ENCODE measurements at regions not wholly inside any gene's neighbourhood (a gene's known extent, or its start where the extent isn't known, plus 50 kb on each side); places are given as distances from the start of the nearest gene placed in this dataset.

- no peak for TF ChIP-seq CTCF (IDR thresholded peaks at IDR 0.05)
- DNase-seq = no peak
- Histone ChIP-seq H3K4me3 (no peak overlapping the region), H3K9me3 (no peaks in the 10 kb centered on the region), H3K36me3 (ENCODE audit: low read depth) (no peaks in the 10 kb centered on the region), H3K4me1 (ENCODE audit: low read depth) (no peaks in the 10 kb centered on the region)
- no peak for ATAC-seq
- intact Hi-C loops (cut with DNase I, micrococcal nuclease) = no loop called here
These were observed 278.0 kb upstream of the KYNU start for GRCh38 chr2:142599504-142599903.

- no peak overlapping the region for H3K4me3 ChIP-seq
- intact Hi-C loops (cut with DNase I, micrococcal nuclease) = no loop called here
These were observed 278.6 kb upstream of the KYNU start for GRCh38 chr2:142598846-142599245.

GRCh38 chr2:142596334-142597088 is 281.0 kb upstream of the KYNU start:
- intact Hi-C loops (cut with DNase I, micrococcal nuclease) = no loop called here
- ATAC-seq (no peak), DNase-seq (no peak)
- TF ChIP-seq CTCF (IDR thresholded peaks at IDR 0.05) = no peak
- Histone ChIP-seq H3K4me1 (ENCODE audit: low read depth) (no peaks in the 10 kb centered on the region), H3K4me3 (no peak overlapping the region), H3K9me3 (no peaks in the 10 kb centered on the region), H3K36me3 (ENCODE audit: low read depth) (no peaks in the 10 kb centered on the region)

More at GRCh38 chr2:142598846-142599245, 278.6 kb upstream of the KYNU start:
- no peak for DNase-seq
- ATAC-seq = no peak
- H3K4me1 ChIP-seq (ENCODE audit: low read depth) = no peaks in the 10 kb centered on the region
- no peaks in the 10 kb centered on the region for H3K9me3 ChIP-seq
- TF ChIP-seq CTCF (IDR thresholded peaks at IDR 0.05) = no peak
- no peaks in the 10 kb centered on the region for H3K36me3 ChIP-seq (ENCODE audit: low read depth)

GRCh38 chr2:142594935-142595334 is 282.5 kb upstream of the KYNU start:
- Histone ChIP-seq H3K4me3 (no peak overlapping the region), H3K4me1 (ENCODE audit: low read depth) (no peaks in the 10 kb centered on the region), H3K9me3 (no peaks in the 10 kb centered on the region), H3K36me3 (ENCODE audit: low read depth) (no peaks in the 10 kb centered on the region)
- TF ChIP-seq CTCF (IDR thresholded peaks at IDR 0.05) = no peak
- ATAC-seq (no peak), DNase-seq (no peak)
- intact Hi-C loops (cut with DNase I, micrococcal nuclease) = no loop called here

GRCh38 chr2:142592171-142592570 is 285.3 kb upstream of the KYNU start:
- Histone ChIP-seq H3K36me3 (ENCODE audit: low read depth) (no peaks in the 10 kb centered on the region), H3K4me1 (ENCODE audit: low read depth) (no peaks in the 10 kb centered on the region), H3K9me3 (no peaks in the 10 kb centered on the region), H3K4me3 (no peak overlapping the region)
- intact Hi-C loops (cut with DNase I, micrococcal nuclease) = no loop called here
- no peak for DNase-seq
- ATAC-seq = no peak
- no peak for TF ChIP-seq CTCF (IDR thresholded peaks at IDR 0.05)
